SJSA1 (cell line): ENCODE measurements at regions not wholly inside any gene's neighbourhood (a gene's known extent, or its start where the extent isn't known, plus 50 kb on each side); places are given as distances from the start of the nearest gene placed in this dataset.
A peak's percentile ranks its signal among the peaks of the same experiment; 100 is the strongest.

ENCODE experiments used
- DNase-seq, 2 experiments: peaks; one replicate each; pipeline ENCODE4 v3.0.0-alpha.2; 2015 to 2020; ENCODE audit warnings: low spot score in 2 of 2, low read depth in 1 of 2
- H3K27ac ChIP-seq: fragments of 250-450 bp; sonication (Bioruptor Pico); 2 replicates; pipeline ENCODE4 v1.5.1; 2020; ENCODE audit warnings: mild to moderate bottlenecking, moderate library complexity
- H3K27me3 ChIP-seq: fragments of 250-450 bp; sonication (Bioruptor Pico); replicated peaks from 2 replicates; pipeline ENCODE4 v1.5.1; 2020; ENCODE audit warnings: mild to moderate bottlenecking, moderate library complexity
- H3K36me3 ChIP-seq: fragments of 250-450 bp; sonication (Bioruptor Pico); 2 replicates; pipeline ENCODE4 v1.5.1; 2020; ENCODE audit warnings: mild to moderate bottlenecking
- H3K4me1 ChIP-seq: fragments of 250-450 bp; sonication (Bioruptor Pico); replicated peaks from 2 replicates; pipeline ENCODE4 v1.6.1; 2021; ENCODE audit warnings: mild to moderate bottlenecking
- H3K4me3 ChIP-seq: fragments of 250-450 bp; sonication (Bioruptor Pico); 2 replicates; pipeline ENCODE4 v1.5.1; 2020; ENCODE audit warnings: mild to moderate bottlenecking
- H3K9me3 ChIP-seq: fragments of 250-450 bp; sonication (Bioruptor Pico); replicated peaks from 2 replicates; pipeline ENCODE4 v1.5.1; 2020; ENCODE audit warnings: mild to moderate bottlenecking

GRCh38 chr1:30064547-30064946 is 658.8 kb downstream of the MATN1 start:
- no peak for DNase-seq
- Histone ChIP-seq H3K4me1 (peaks cover 3% of the 10 kb centered on the region; the same call in 1 of the 2 replicates), H3K27ac (no peak overlapping the region), H3K36me3 (no peaks in the 10 kb centered on the region), H3K27me3 (no peaks in the 10 kb centered on the region), H3K9me3 (no peaks in the 10 kb centered on the region), H3K4me3 (no peak overlapping the region)

GRCh38 chr1:30063621-30064280 is 659.6 kb downstream of the MATN1 start:
- no peak overlapping the region for H3K27ac ChIP-seq
- no peaks in the 10 kb centered on the region for H3K27me3 ChIP-seq
- DNase-seq = no peak
- H3K36me3 ChIP-seq = no peaks in the 10 kb centered on the region
- H3K4me3 ChIP-seq = no peak overlapping the region
- H3K4me1 ChIP-seq = peaks cover 10% of the 10 kb centered on the region
- no peaks in the 10 kb centered on the region for H3K9me3 ChIP-seq

DNA sequence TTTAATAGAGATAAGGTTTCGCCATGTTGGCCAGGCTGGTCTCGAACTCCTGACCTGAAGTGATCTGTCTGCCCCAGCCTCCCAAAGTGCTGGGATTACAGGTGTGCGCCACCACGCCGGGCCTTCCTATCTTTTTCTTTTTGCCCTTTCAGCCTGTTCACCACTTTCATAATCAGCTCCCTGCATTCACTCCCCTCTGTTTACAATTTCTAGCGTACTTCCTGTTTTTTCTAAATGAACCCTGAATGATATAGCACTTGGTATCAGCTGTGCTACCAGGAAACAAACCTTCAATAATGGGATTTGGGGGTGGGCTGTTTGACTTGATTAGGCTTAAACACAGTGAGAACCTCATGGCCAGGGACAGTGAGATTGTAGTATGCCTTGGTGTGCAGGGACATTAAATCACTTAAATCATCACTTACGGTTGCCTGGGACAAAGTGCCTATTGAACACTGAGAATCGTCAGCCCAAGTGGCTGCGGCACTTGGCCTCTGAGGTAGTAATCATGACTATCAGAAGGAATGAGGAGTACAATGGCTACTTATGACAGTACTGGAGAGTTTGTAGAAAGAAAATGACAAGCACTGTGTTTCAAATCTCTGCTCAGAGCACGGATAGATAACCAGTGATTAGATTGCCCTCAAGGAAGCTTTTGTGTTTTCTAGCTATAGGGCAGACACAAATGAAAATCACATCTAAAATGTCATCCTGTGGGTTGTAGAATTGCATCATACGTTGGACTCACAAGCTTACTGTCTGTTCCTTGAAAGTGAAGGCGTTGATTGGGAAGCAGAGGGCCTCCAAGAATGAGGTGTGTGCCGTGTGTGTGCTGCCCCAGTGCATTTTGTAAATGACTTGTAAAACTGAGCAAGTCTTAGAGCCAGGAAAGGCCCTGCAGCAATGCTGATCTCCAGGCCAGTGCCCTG is 661.8 kb downstream of the MATN1 start:
- no peaks in the 10 kb centered on the region for H3K9me3 ChIP-seq
- peaks cover 17% of the 10 kb centered on the region for H3K4me1 ChIP-seq
- H3K36me3 ChIP-seq = no peaks in the 10 kb centered on the region
- no peak overlapping the region for H3K4me3 ChIP-seq
- H3K27ac ChIP-seq = no peak overlapping the region
- no peaks in the 10 kb centered on the region for H3K27me3 ChIP-seq
- no peak for DNase-seq

DNA sequence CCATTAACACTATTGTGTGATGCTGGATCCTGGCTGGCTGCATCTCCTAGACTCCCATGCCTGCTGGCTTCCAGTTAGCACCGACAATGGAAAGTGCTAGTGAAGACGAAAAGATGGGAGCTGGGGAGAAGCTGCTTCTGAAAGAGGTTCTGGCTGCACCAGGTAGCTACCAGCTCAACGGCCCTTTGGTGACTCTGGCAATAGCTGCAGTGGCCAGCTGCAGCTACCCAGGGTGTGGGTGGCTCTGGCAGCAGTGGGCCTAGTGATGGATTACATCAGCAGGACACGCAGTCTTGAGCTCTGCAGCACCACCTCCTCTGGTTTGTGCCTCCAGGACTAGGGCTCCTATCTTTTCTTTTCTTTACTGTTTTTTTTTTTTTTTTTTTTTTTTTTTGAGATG is 662.6 kb downstream of the MATN1 start:
- no peak for DNase-seq
- no peaks in the 10 kb centered on the region for H3K9me3 ChIP-seq
- H3K27me3 ChIP-seq = peaks cover 2% of the 10 kb centered on the region
- H3K36me3 ChIP-seq = no peaks in the 10 kb centered on the region
- H3K27ac ChIP-seq = no peak overlapping the region
- H3K4me1 ChIP-seq = peaks cover 17% of the 10 kb centered on the region
- no peak overlapping the region for H3K4me3 ChIP-seq

DNA sequence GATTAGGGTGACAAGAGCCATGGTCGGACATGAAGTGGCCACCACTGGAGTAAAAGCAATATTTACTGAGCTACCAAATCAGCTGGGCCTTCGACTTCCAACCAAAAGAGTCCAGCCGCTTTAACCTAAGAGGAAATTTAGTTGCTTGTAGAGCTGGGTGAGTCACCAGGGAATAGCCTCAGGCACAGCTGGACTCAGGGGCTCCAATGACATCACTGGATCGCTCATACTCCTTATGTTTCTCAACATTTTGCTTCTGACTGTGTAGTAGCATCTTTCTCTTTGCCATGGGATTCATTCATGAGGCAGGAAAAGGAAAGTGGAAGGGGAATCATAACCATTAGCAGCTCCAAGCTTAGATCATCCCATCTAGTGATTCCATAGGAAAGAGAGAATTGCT is 664.4 kb downstream of the MATN1 start:
- DNase-seq = peak; percentile 72 to 83
- Histone ChIP-seq H3K36me3 (no peaks in the 10 kb centered on the region), H3K27me3 (peaks cover 19% of the 10 kb centered on the region), H3K4me3 (no peak overlapping the region), H3K4me1 (peaks cover 13% of the 10 kb centered on the region), H3K9me3 (no peaks in the 10 kb centered on the region), H3K27ac (no peak overlapping the region)

- H3K36me3 ChIP-seq = no peaks in the 10 kb centered on the region
- H3K4me1 ChIP-seq = peaks cover 11% of the 10 kb centered on the region
- no peak overlapping the region for H3K4me3 ChIP-seq
- H3K9me3 ChIP-seq = no peaks in the 10 kb centered on the region
- DNase-seq = no peak
- peaks cover 27% of the 10 kb centered on the region for H3K27me3 ChIP-seq
- H3K27ac ChIP-seq = no peak overlapping the region
Observed at GRCh38 chr1:30054126-30054525, 669.3 kb downstream of the MATN1 start.

DNA sequence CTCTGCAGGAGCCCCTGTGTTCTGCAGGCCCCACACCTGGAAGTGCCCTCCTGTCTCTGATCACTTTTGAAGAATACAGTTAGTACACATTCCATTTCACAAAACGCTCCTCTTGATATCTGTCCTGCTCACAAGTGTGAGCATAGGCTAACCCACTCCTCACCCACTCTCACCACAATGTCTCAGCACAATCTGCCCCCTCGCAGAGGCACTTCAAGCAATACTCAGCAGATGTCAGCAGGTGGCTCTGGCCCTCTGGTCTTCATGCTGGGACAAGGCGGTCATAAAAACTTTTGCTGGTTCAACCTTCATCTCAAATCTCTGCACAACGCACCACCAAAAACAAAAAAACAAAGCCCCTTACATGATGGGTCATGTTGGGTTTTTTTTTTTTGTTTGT is 671.2 kb downstream of the MATN1 start:
- H3K9me3 ChIP-seq = no peaks in the 10 kb centered on the region
- no peak overlapping the region for H3K27ac ChIP-seq
- no peaks in the 10 kb centered on the region for H3K36me3 ChIP-seq
- H3K27me3 ChIP-seq = peaks cover 27% of the 10 kb centered on the region
- no peak for DNase-seq
- H3K4me1 ChIP-seq = no peaks in the 10 kb centered on the region
- H3K4me3 ChIP-seq = no peak overlapping the region

GRCh38 chr1:30051777-30052176 is 671.6 kb downstream of the MATN1 start:
- no peak overlapping the region for H3K27ac ChIP-seq
- H3K36me3 ChIP-seq = no peaks in the 10 kb centered on the region
- H3K9me3 ChIP-seq = no peaks in the 10 kb centered on the region
- no peak overlapping the region for H3K4me3 ChIP-seq
- H3K4me1 ChIP-seq = no peaks in the 10 kb centered on the region
- H3K27me3 ChIP-seq = peaks cover 27% of the 10 kb centered on the region
- DNase-seq = no peak

- no peaks in the 10 kb centered on the region for H3K36me3 ChIP-seq
- no peak overlapping the region for H3K27ac ChIP-seq
- no peaks in the 10 kb centered on the region for H3K9me3 ChIP-seq
- H3K4me3 ChIP-seq = no peak overlapping the region
- DNase-seq = peak in 1 of 2 experiments; percentile 22
- H3K4me1 ChIP-seq = no peaks in the 10 kb centered on the region
- peaks cover 16% of the 10 kb centered on the region for H3K27me3 ChIP-seq
Observed at GRCh38 chr1:30049748-30050296, 673.6 kb downstream of the MATN1 start.

GRCh38 chr1:30048905-30049304 is 674.5 kb downstream of the MATN1 start:
- Histone ChIP-seq H3K27me3 (peaks cover 7% of the 10 kb centered on the region), H3K4me1 (no peaks in the 10 kb centered on the region), H3K4me3 (no peak overlapping the region), H3K36me3 (no peaks in the 10 kb centered on the region), H3K27ac (no peak overlapping the region), H3K9me3 (no peaks in the 10 kb centered on the region)
- DNase-seq = peak in 1 of 2 experiments; percentile 12

DNA sequence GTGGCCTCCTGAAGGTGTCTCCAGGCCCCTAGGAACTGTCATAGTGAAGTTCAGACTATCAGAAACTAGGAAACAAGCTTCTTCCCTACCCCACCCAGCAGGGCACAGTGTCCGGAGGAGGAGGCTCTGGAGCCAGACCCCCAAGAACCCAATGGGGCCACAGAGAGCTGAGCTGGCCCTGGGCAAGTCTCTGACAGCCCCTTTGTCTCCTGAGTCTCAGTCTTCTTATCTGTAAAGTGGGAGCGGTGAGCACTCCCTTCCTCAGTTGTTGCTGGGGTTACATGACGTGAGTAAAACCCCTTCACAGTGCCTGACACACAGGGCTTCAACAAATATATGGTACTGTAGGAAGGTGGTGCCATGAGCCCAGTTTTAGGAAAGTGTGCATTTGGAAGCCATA is 675.8 kb downstream of the MATN1 start:
- DNase-seq = peak in 1 of 2 experiments; percentile 21
- no peaks in the 10 kb centered on the region for H3K36me3 ChIP-seq
- H3K27ac ChIP-seq = no peak overlapping the region
- H3K27me3 ChIP-seq = no peaks in the 10 kb centered on the region; the same call in 1 of the 2 replicates
- no peak overlapping the region for H3K4me3 ChIP-seq
- H3K9me3 ChIP-seq = no peaks in the 10 kb centered on the region
- no peaks in the 10 kb centered on the region for H3K4me1 ChIP-seq

DNA sequence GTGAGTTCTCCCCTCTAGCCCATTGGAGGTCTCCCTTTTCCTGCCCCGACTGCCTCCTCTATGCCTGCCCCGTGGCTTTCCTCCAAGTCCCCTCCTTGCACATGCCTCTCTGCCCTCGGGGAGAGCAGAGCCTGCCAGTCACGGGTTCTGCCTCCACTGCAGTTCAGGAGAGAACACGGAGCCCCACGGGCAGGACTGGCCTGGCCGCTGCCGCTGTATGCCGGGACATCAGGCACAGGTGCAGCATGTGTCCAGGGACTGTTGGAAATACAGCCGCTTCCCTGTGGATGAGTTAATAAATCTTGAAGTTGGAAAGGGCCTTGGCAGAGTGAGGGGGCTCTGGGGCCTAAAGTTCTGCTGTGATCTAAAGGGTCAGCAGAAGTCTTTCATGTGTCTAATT is 676.6 kb downstream of the MATN1 start:
- Histone ChIP-seq H3K36me3 (no peaks in the 10 kb centered on the region), H3K4me1 (no peaks in the 10 kb centered on the region), H3K4me3 (no peak overlapping the region), H3K27ac (no peak overlapping the region), H3K9me3 (no peaks in the 10 kb centered on the region), H3K27me3 (no peaks in the 10 kb centered on the region; the same call in 1 of the 2 replicates)
- DNase-seq = peak in 1 of 2 experiments; percentile 41

GRCh38 chr1:30045304-30046090 is 677.9 kb downstream of the MATN1 start:
- Histone ChIP-seq H3K4me1 (no peaks in the 10 kb centered on the region), H3K27ac (no peak overlapping the region), H3K36me3 (no peaks in the 10 kb centered on the region), H3K4me3 (no peak overlapping the region), H3K27me3 (no peaks in the 10 kb centered on the region), H3K9me3 (no peaks in the 10 kb centered on the region)
- DNase-seq = peak in 1 of 2 experiments; percentile 30
